CD4-positive, alpha-beta memory T cell (primary cell): ENCODE measurements at regions not wholly inside any gene's neighbourhood (a gene's known extent, or its start where the extent isn't known, plus 50 kb on each side); places are given as distances from the start of the nearest gene placed in this dataset.

Source experiments
- CTCF ChIA-PET: fragments of 350-600 bp; sonication (Branson Sonifier 250); formaldehyde crosslinking; loops from one replicate; lab custom pipeline; 2021; ENCODE audit warnings: inconsistent platforms; ENCODE audit not compliant: partially characterized antibody; lab: Charles Lee
- POLR2A ChIA-PET: fragments of 350-600 bp; sonication (Branson Sonifier 250); formaldehyde crosslinking; loops from one replicate; lab custom pipeline; 2021; ENCODE audit not compliant: partially characterized antibody; lab: Charles Lee
- DNase-seq, 5 donors: peaks; one replicate each; pipeline versions ENCODE4 v3.0.0 to v3.0.0-alpha.2; 2020 to 2022; ENCODE audit warnings: mixed read lengths in 1 of 5
- H3K27ac ChIP-seq: one replicate; pipeline ENCODE4 v1.7.0; 2013; ENCODE audit warnings: low read depth, low read length
- H3K27me3 ChIP-seq: 2 replicates; pipeline ENCODE4 v1.7.0; 2013; ENCODE audit warnings: mild to moderate bottlenecking, low read length, moderate library complexity; ENCODE audit not compliant: insufficient read depth
- H3K36me3 ChIP-seq: 2 replicates; pipeline ENCODE4 v1.7.0; 2013; ENCODE audit warnings: mild to moderate bottlenecking, low read length, moderate library complexity; ENCODE audit not compliant: insufficient read depth
- H3K4me1 ChIP-seq: 2 replicates; pipeline ENCODE4 v1.7.0; 2013; ENCODE audit warnings: mild to moderate bottlenecking, low read length, moderate library complexity; ENCODE audit not compliant: insufficient read depth
- H3K4me3 ChIP-seq, 2 donors: one replicate each; pipeline ENCODE4 v1.7.0; 2013; ENCODE audit warnings: low read length in 2 of 2, mild to moderate bottlenecking in 1 of 2
- H3K9me3 ChIP-seq, 2 donors: one replicate each; pipeline ENCODE4 v1.7.0; 2013; ENCODE audit warnings: low read length in 2 of 2, control low read depth in 1 of 2; ENCODE audit not compliant: control insufficient read depth in 1 of 2
- H3K27ac Mint-ChIP-seq, 7 donors: one replicate each; pipeline ENCODE4 v1.8.0; 2020 to 2021; ENCODE audit warnings: mixed read lengths in 7 of 7, mild to moderate bottlenecking in 6 of 7, inconsistent platforms in 3 of 7, moderate library complexity in 3 of 7
- H3K27me3 Mint-ChIP-seq, 2 donors: one replicate each; pipeline ENCODE4 v1.8.0; 2020 to 2021; ENCODE audit warnings: mixed read lengths in 2 of 2
- H3K36me3 Mint-ChIP-seq, 2 donors: one replicate each; pipeline ENCODE4 v1.8.0; 2020 to 2021; ENCODE audit warnings: mixed read lengths in 2 of 2, inconsistent platforms in 1 of 2, mild to moderate bottlenecking in 1 of 2
- H3K4me1 Mint-ChIP-seq, 4 donors: one replicate each; pipeline ENCODE4 v1.8.0; 2020 to 2021; ENCODE audit warnings: mixed read lengths in 4 of 4, mild to moderate bottlenecking in 1 of 4
- H3K4me3 Mint-ChIP-seq, 8 donors: one replicate each; pipeline ENCODE4 v1.8.0; 2020 to 2021; ENCODE audit warnings: mixed read lengths in 8 of 8, mild to moderate bottlenecking in 7 of 8, moderate library complexity in 6 of 8, inconsistent platforms in 3 of 8
- H3K9me3 Mint-ChIP-seq, 8 donors: one replicate each; pipeline ENCODE4 v1.8.0; 2020 to 2021; ENCODE audit warnings: mixed read lengths in 8 of 8, mild to moderate bottlenecking in 5 of 8, inconsistent platforms in 3 of 8, moderate library complexity in 1 of 8
- intact Hi-C: fragments of 100-400 bp; cut with micrococcal nuclease; formaldehyde crosslinking; loops from one replicate; pipeline ENCODE4 v1.15.1; 2023

- no peaks in the 10 kb centered on the region for H3K4me1 Mint-ChIP-seq
- no peaks in the 10 kb centered on the region for H3K9me3 ChIP-seq
- no peaks in the 10 kb centered on the region for H3K27me3 Mint-ChIP-seq
- no peak overlapping the region for H3K27ac ChIP-seq
- no peak for DNase-seq
- intact Hi-C loops, result no loop called here
- H3K27ac Mint-ChIP-seq, result no peak overlapping the region
- no peak overlapping the region for H3K4me3 Mint-ChIP-seq
- H3K36me3 ChIP-seq, result no peaks in the 10 kb centered on the region
- no peak overlapping the region for H3K4me3 ChIP-seq
- ChIA-PET CTCF (no interaction called here), POLR2A (no interaction called here)
- H3K27me3 ChIP-seq, result no peaks in the 10 kb centered on the region
- H3K4me1 ChIP-seq, result no peaks in the 10 kb centered on the region
- peaks cover 0 to 10% (median 4%) of the 10 kb centered on the region in 8 donors for H3K9me3 Mint-ChIP-seq
- no peaks in the 10 kb centered on the region for H3K36me3 Mint-ChIP-seq
Observed at GRCh38 chr9:108184009-108184408, 671.8 kb downstream of the ACTL7B start.

GRCh38 chr9:108182950-108183381, 672.8 kb downstream of the ACTL7B start:
- Mint-ChIP-seq H3K9me3 (peaks cover 0 to 8% (median 4%) of the 10 kb centered on the region in 8 donors), H3K27ac (no peak overlapping the region), H3K4me1 (no peaks in the 10 kb centered on the region), H3K4me3 (no peak overlapping the region), H3K27me3 (no peaks in the 10 kb centered on the region), H3K36me3 (no peaks in the 10 kb centered on the region)
- ChIA-PET POLR2A (no interaction called here), CTCF (no interaction called here)
- no peaks in the 10 kb centered on the region for H3K27me3 ChIP-seq
- H3K36me3 ChIP-seq, result no peaks in the 10 kb centered on the region
- no peak for DNase-seq
- intact Hi-C loops, result no loop called here
- no peaks in the 10 kb centered on the region for H3K4me1 ChIP-seq
- H3K4me3 ChIP-seq, result no peak overlapping the region
- no peak overlapping the region for H3K27ac ChIP-seq
- no peaks in the 10 kb centered on the region for H3K9me3 ChIP-seq

GRCh38 chr9:108182270-108182669, 673.5 kb downstream of the ACTL7B start:
- no peaks in the 10 kb centered on the region for H3K27me3 ChIP-seq
- no peak for DNase-seq
- H3K9me3 ChIP-seq, result no peaks in the 10 kb centered on the region
- H3K4me1 ChIP-seq, result no peaks in the 10 kb centered on the region
- Mint-ChIP-seq H3K27me3 (no peaks in the 10 kb centered on the region), H3K9me3 (peaks cover 0 to 8% (median 3%) of the 10 kb centered on the region in 8 donors), H3K4me3 (no peak overlapping the region), H3K27ac (no peak overlapping the region), H3K36me3 (no peaks in the 10 kb centered on the region), H3K4me1 (no peaks in the 10 kb centered on the region)
- no peak overlapping the region for H3K27ac ChIP-seq
- no peaks in the 10 kb centered on the region for H3K36me3 ChIP-seq
- ChIA-PET CTCF (no interaction called here), POLR2A (no interaction called here)
- H3K4me3 ChIP-seq, result no peak overlapping the region
- intact Hi-C loops, result no loop called here

- Histone ChIP-seq H3K9me3 (no peaks in the 10 kb centered on the region), H3K27ac (no peak overlapping the region), H3K4me1 (no peaks in the 10 kb centered on the region), H3K27me3 (no peaks in the 10 kb centered on the region), H3K36me3 (no peaks in the 10 kb centered on the region), H3K4me3 (no peak overlapping the region)
- Mint-ChIP-seq H3K27ac (no peak overlapping the region), H3K9me3 (peaks cover 0 to 9% (median 3%) of the 10 kb centered on the region in 8 donors), H3K4me3 (no peak overlapping the region), H3K27me3 (no peaks in the 10 kb centered on the region), H3K4me1 (no peaks in the 10 kb centered on the region), H3K36me3 (no peaks in the 10 kb centered on the region)
- intact Hi-C loops, result no loop called here
- DNase-seq, result no peak
- ChIA-PET POLR2A (no interaction called here), CTCF (no interaction called here)
Observed at GRCh38 chr9:108181441-108181840, 674.3 kb downstream of the ACTL7B start.

- Histone ChIP-seq H3K9me3 (no peaks in the 10 kb centered on the region), H3K27me3 (no peaks in the 10 kb centered on the region), H3K4me1 (no peaks in the 10 kb centered on the region), H3K27ac (no peak overlapping the region), H3K36me3 (no peaks in the 10 kb centered on the region), H3K4me3 (no peak overlapping the region)
- H3K4me1 Mint-ChIP-seq, result no peaks in the 10 kb centered on the region
- intact Hi-C loops, result no loop called here
- H3K27ac Mint-ChIP-seq, result no peak overlapping the region
- H3K36me3 Mint-ChIP-seq, result no peaks in the 10 kb centered on the region
- peaks cover 0 to 15% (median 3%) of the 10 kb centered on the region in 8 donors for H3K9me3 Mint-ChIP-seq
- no peak for DNase-seq
- ChIA-PET CTCF (no interaction called here), POLR2A (no interaction called here)
- H3K27me3 Mint-ChIP-seq, result no peaks in the 10 kb centered on the region
- H3K4me3 Mint-ChIP-seq, result no peak overlapping the region
Observed at GRCh38 chr9:108180541-108180940, 675.2 kb downstream of the ACTL7B start.

GRCh38 chr9:108178318-108178717, 677.5 kb downstream of the ACTL7B start:
- Histone ChIP-seq H3K4me3 (no peak overlapping the region), H3K36me3 (no peaks in the 10 kb centered on the region), H3K27ac (no peak overlapping the region), H3K9me3 (no peaks in the 10 kb centered on the region), H3K4me1 (no peaks in the 10 kb centered on the region), H3K27me3 (no peaks in the 10 kb centered on the region)
- Mint-ChIP-seq H3K4me1 (no peaks in the 10 kb centered on the region), H3K27ac (no peak overlapping the region), H3K4me3 (no peak overlapping the region), H3K27me3 (no peaks in the 10 kb centered on the region), H3K9me3 (peaks cover 0 to 15% (median 3%) of the 10 kb centered on the region in 8 donors), H3K36me3 (no peaks in the 10 kb centered on the region)
- ChIA-PET CTCF (no interaction called here), POLR2A (no interaction called here)
- no peak for DNase-seq
- intact Hi-C loops, result no loop called here

GRCh38 chr9:108168236-108168850, 678.8 kb upstream of the KLF4 start:
- CTCF ChIA-PET, result no interaction called here
- Mint-ChIP-seq H3K4me1 (no peaks in the 10 kb centered on the region), H3K27ac (no peak overlapping the region), H3K36me3 (no peaks in the 10 kb centered on the region), H3K9me3 (peaks cover 0 to 11% (median 6%) of the 10 kb centered on the region in 8 donors), H3K4me3 (no peak overlapping the region), H3K27me3 (no peaks in the 10 kb centered on the region)
- H3K27me3 ChIP-seq, result no peaks in the 10 kb centered on the region
- H3K4me1 ChIP-seq, result no peaks in the 10 kb centered on the region
- H3K36me3 ChIP-seq, result no peaks in the 10 kb centered on the region
- intact Hi-C loops, result no loop called here
- no peaks in the 10 kb centered on the region for H3K9me3 ChIP-seq
- no peak overlapping the region for H3K4me3 ChIP-seq
- POLR2A ChIA-PET, result no interaction called here
- DNase-seq, result no peak
- no peak overlapping the region for H3K27ac ChIP-seq
